B cell (primary cell): ENCODE measurements at regions not wholly inside any gene's neighbourhood (a gene's known extent, or its start where the extent isn't known, plus 50 kb on each side); places are given as distances from the start of the nearest gene placed in this dataset.

Experiments
- ATAC-seq: fragments of 200-7000 bp; cut with Tn5 transposase; one replicate; pipeline ENCODE4 v1.10.0; 2021; ENCODE audit warnings: low read depth, mild to moderate bottlenecking, moderate number of reproducible peaks, moderate library complexity
- CTCF ChIA-PET: fragments of 350-600 bp; sonication (Branson Sonifier 250); formaldehyde crosslinking; loops from one replicate; lab custom pipeline; 2021; ENCODE audit warnings: antibody characterized with exemption, inconsistent platforms; lab: Charles Lee
- POLR2A ChIA-PET: fragments of 350-600 bp; sonication (Branson Sonifier 250); formaldehyde crosslinking; loops from one replicate; lab custom pipeline; 2021; ENCODE audit warnings: antibody characterized with exemption; lab: Charles Lee
- DNase-seq: peaks from one replicate; pipeline ENCODE4 v3.0.0; 2013
- H2AFZ ChIP-seq: 2 replicates; pipeline ENCODE4 v1.6.1; 2012; ENCODE audit warnings: mild to moderate bottlenecking, low read depth, low read length; ENCODE audit not compliant: insufficient read depth, poor library complexity, severe bottlenecking
- H3K27ac ChIP-seq, 2 donors: 1 replicate in 1 of 2; 2 replicates in 1 of 2; pipeline ENCODE4 v1.5.1; 2012 to 2013; ENCODE audit warnings: low read length in 2 of 2, mild to moderate bottlenecking in 2 of 2, moderate library complexity in 1 of 2
- H3K27me3 ChIP-seq, 4 experiments: fragments of 200-600 bp in 1 of 4; sonication (generic) in 1 of 4; replicated peaks in 1 of 4; 1 replicate in 2 of 4; 2 replicates in 2 of 4; pipeline versions ENCODE4 v1.6.1 to v1.7.0; 2013 to 2016; ENCODE audit warnings: low read length in 3 of 4, mild to moderate bottlenecking in 2 of 4, mixed read lengths in 1 of 4, moderate library complexity in 1 of 4; ENCODE audit not compliant: insufficient read depth in 4 of 4, control insufficient read depth in 3 of 4; ENCODE audit errors: control extremely low read depth in 1 of 4
- H3K36me3 ChIP-seq, 2 experiments: replicated peaks in 1 of 2; 1 replicate in 1 of 2; 2 replicates in 1 of 2; pipeline versions ENCODE4 v1.6.1 to v1.7.1; 2013; ENCODE audit warnings: low read length in 1 of 2; ENCODE audit not compliant: insufficient read depth in 2 of 2, control insufficient read depth in 1 of 2; ENCODE audit errors: control extremely low read depth in 1 of 2, extremely low read depth in 1 of 2
- H3K4me1 ChIP-seq, 2 donors: fragments of 200-600 bp in 1 of 2; sonication (generic) in 1 of 2; 1 replicate in 1 of 2; 2 replicates in 1 of 2; pipeline versions ENCODE4 v1.5.1 to v1.6.1; 2013 to 2017; ENCODE audit warnings: low read length in 2 of 2; ENCODE audit not compliant: control insufficient read depth in 2 of 2, insufficient read depth in 2 of 2
- H3K4me2 ChIP-seq: replicated peaks from 2 replicates; pipeline ENCODE3; 2012; ENCODE audit warnings: mild to moderate bottlenecking, low read depth, low read length; ENCODE audit not compliant: poor library complexity, severe bottlenecking
- H3K4me3 ChIP-seq, 5 experiments: fragments of 200-600 bp in 1 of 5; sonication (generic) in 1 of 5; 1 replicate in 3 of 5; 2 replicates in 2 of 5; pipeline versions ENCODE4 v1.5.1 to v1.7.0; 2011 to 2016; ENCODE audit warnings: low read length in 4 of 5, mild to moderate bottlenecking in 4 of 5, low read depth in 2 of 5, control low read depth in 1 of 5, moderate library complexity in 1 of 5; ENCODE audit not compliant: insufficient read depth in 1 of 5; ENCODE audit errors: control extremely low read depth in 1 of 5, extremely low read depth in 1 of 5
- H3K79me2 ChIP-seq: fragments of 200-600 bp; sonication (generic); one replicate; pipeline ENCODE4 v1.6.0; 2016; ENCODE audit warnings: low read length; ENCODE audit not compliant: control insufficient read depth, insufficient read depth
- H3K9ac ChIP-seq: fragments of 200-600 bp; sonication (generic); 2 replicates; pipeline ENCODE4 v1.6.1; 2017; ENCODE audit warnings: mild to moderate bottlenecking, low read length, moderate library complexity
- H3K9me3 ChIP-seq, 3 donors: one replicate each; pipeline versions ENCODE4 v1.6.1 to v1.7.1; 2013; ENCODE audit warnings: low read length in 2 of 3; ENCODE audit not compliant: control insufficient read depth in 2 of 3, insufficient read depth in 1 of 3; ENCODE audit errors: control extremely low read depth in 1 of 3
- H4K20me1 ChIP-seq: 2 replicates; pipeline ENCODE4 v1.6.0; 2012; ENCODE audit warnings: mild to moderate bottlenecking, low read length; ENCODE audit not compliant: insufficient read depth, control insufficient read depth, poor library complexity, severe bottlenecking
- H3K27ac Mint-ChIP-seq: one replicate; pipeline ENCODE4 v1.8.0; 2021; ENCODE audit warnings: mixed read lengths
- H3K27me3 Mint-ChIP-seq: one replicate; pipeline ENCODE4 v1.8.0; 2021; ENCODE audit warnings: mixed read lengths
- H3K4me1 Mint-ChIP-seq: one replicate; pipeline ENCODE4 v1.8.0; 2021; ENCODE audit warnings: mixed read lengths
- H3K4me3 Mint-ChIP-seq: one replicate; pipeline ENCODE4 v1.8.0; 2021; ENCODE audit warnings: mixed read lengths
- H3K9me3 Mint-ChIP-seq: one replicate; pipeline ENCODE4 v1.8.0; 2022; ENCODE audit warnings: mixed read lengths; ENCODE audit not compliant: insufficient read depth
- CTCF ChIP-seq: fragments of 200-600 bp; IDR thresholded peaks from one replicate; pipeline ENCODE4 v1.8.0; 2022; ENCODE audit warnings: antibody characterized with exemption, mild to moderate bottlenecking
- EZH2 ChIP-seq: IDR thresholded peaks from 2 replicates; pipeline ENCODE4 v1.6.1; 2012; ENCODE audit warnings: borderline replicate concordance, low read depth, mild to moderate bottlenecking, moderate library complexity, low read length; ENCODE audit not compliant: insufficient read depth, poor library complexity, severe bottlenecking
- WGBS: methylation state at CpG from one replicate; pipeline ENCODE4 v1.1.5; 2013; ENCODE audit warnings: missing lambda C conversion rate; ENCODE audit not compliant: insufficient coverage; 5-methylcytosine and 5-hydroxymethylcytosine counted together
- intact Hi-C: fragments of 100-400 bp; cut with micrococcal nuclease; formaldehyde crosslinking; loops from one replicate; pipeline ENCODE4 v1.10.0; 2022

- H3K4me1 Mint-ChIP-seq, result peaks cover 7% of the 10 kb centered on the region
- CTCF ChIA-PET, result no interaction called here
Observed at GRCh38 chr2:226429476-226429875, 370.1 kb downstream of the IRS1 start.

More at GRCh38 chr2:226429476-226429875, 370.1 kb downstream of the IRS1 start:
- H3K27ac ChIP-seq, result no peak overlapping the region
- Mint-ChIP-seq H3K27ac (no peak overlapping the region), H3K9me3 (no peaks in the 10 kb centered on the region), H3K4me3 (no peak overlapping the region), H3K27me3 (peaks cover 33% of the 10 kb centered on the region)
- H3K9ac ChIP-seq, result no peak overlapping the region
- intact Hi-C loops, result no loop called here
- no peak overlapping the region for H3K4me2 ChIP-seq
- TF ChIP-seq EZH2 (no peak), CTCF (no peak)
- peaks cover 0 to 6% (median 0%) of the 10 kb centered on the region in 4 experiments for H3K27me3 ChIP-seq
- ATAC-seq, result no peak
- no peak overlapping the region for H3K4me3 ChIP-seq
- DNase-seq, result no peak
- H3K9me3 ChIP-seq, result no peaks in the 10 kb centered on the region
- WGBS, result no CpG with 5 or more reads among the region's 2 CpGs
- no peaks in the 10 kb centered on the region for H4K20me1 ChIP-seq
- no peaks in the 10 kb centered on the region for H3K36me3 ChIP-seq
- POLR2A ChIA-PET, result no interaction called here
- H3K4me1 ChIP-seq, result peaks cover 0 to 6% of the 10 kb centered on the region in 2 donors
- H2AFZ ChIP-seq, result no peak overlapping the region
- no peaks in the 10 kb centered on the region for H3K79me2 ChIP-seq
